ENCODE measurements at regions not wholly inside any gene's neighbourhood (a gene's known extent, or its start where the extent isn't known, plus 50 kb on each side); places are given as distances from the start of the nearest gene placed in this dataset.

- no peak for TF ChIP-seq CTCF (IDR thresholded peaks at IDR 0.05; ENCODE audit: insufficient read depth, low read depth, low read length)
- Histone ChIP-seq H3K36me3 (ENCODE audit: control insufficient read depth, insufficient read depth, low read length) (no peaks in the 10 kb centered on the region), H3K27me3 (ENCODE audit: control insufficient read depth, insufficient read depth, low read length) (no peaks in the 10 kb centered on the region), H3K4me3 (ENCODE audit: low read depth, low read length) (no peak overlapping the region)
- no peak for DNase-seq (ENCODE audit: low read depth)
- POLR2A ChIA-PET = no interaction called here
- CTCF ChIA-PET = no interaction called here
Observed at GRCh38 chr5:90142541-90142940, 267.0 kb downstream of the CETN3 start.

- Histone ChIP-seq H3K27me3 (ENCODE audit: control insufficient read depth, insufficient read depth, low read length) (no peaks in the 10 kb centered on the region), H3K36me3 (ENCODE audit: control insufficient read depth, insufficient read depth, low read length) (no peaks in the 10 kb centered on the region), H3K4me3 (ENCODE audit: low read depth, low read length) (no peak overlapping the region)
- ChIA-PET POLR2A (no interaction called here), CTCF (no interaction called here)
- DNase-seq (ENCODE audit: low read depth) = no peak
- TF ChIP-seq CTCF (IDR thresholded peaks at IDR 0.05; ENCODE audit: insufficient read depth, low read depth, low read length) = no peak
Observed at GRCh38 chr5:90141984-90142383, 267.6 kb downstream of the CETN3 start.

- ChIA-PET CTCF (no interaction called here), POLR2A (no interaction called here)
- Histone ChIP-seq H3K4me3 (ENCODE audit: low read depth, low read length) (no peak overlapping the region), H3K36me3 (ENCODE audit: control insufficient read depth, insufficient read depth, low read length) (no peaks in the 10 kb centered on the region), H3K27me3 (ENCODE audit: control insufficient read depth, insufficient read depth, low read length) (no peaks in the 10 kb centered on the region)
- DNase-seq (ENCODE audit: low read depth) = no peak
- no peak for TF ChIP-seq CTCF (IDR thresholded peaks at IDR 0.05; ENCODE audit: insufficient read depth, low read depth, low read length)
Observed at GRCh38 chr5:90136952-90137528, 272.5 kb downstream of the CETN3 start.

- CTCF ChIA-PET = no interaction called here
- no peaks in the 10 kb centered on the region for H3K36me3 ChIP-seq (ENCODE audit: control insufficient read depth, insufficient read depth, low read length)
- DNase-seq (ENCODE audit: low read depth) = no peak
- no peaks in the 10 kb centered on the region for H3K27me3 ChIP-seq (ENCODE audit: control insufficient read depth, insufficient read depth, low read length)
- TF ChIP-seq CTCF (IDR thresholded peaks at IDR 0.05; ENCODE audit: insufficient read depth, low read depth, low read length) = no peak
- POLR2A ChIA-PET = no interaction called here
- no peak overlapping the region for H3K4me3 ChIP-seq (ENCODE audit: low read depth, low read length)
Observed at GRCh38 chr5:90135779-90136378, 273.7 kb downstream of the CETN3 start.

- CTCF ChIA-PET = no interaction called here
- no peaks in the 10 kb centered on the region for H3K36me3 ChIP-seq (ENCODE audit: control insufficient read depth, insufficient read depth, low read length)
- no peak overlapping the region for H3K4me3 ChIP-seq (ENCODE audit: low read depth, low read length)
- TF ChIP-seq CTCF (IDR thresholded peaks at IDR 0.05; ENCODE audit: insufficient read depth, low read depth, low read length) = no peak
- H3K27me3 ChIP-seq (ENCODE audit: control insufficient read depth, insufficient read depth, low read length) = no peaks in the 10 kb centered on the region
- POLR2A ChIA-PET = no interaction called here
- DNase-seq (ENCODE audit: low read depth) = no peak
Observed at GRCh38 chr5:90134892-90135291, 274.7 kb downstream of the CETN3 start.

All from BJ (cell line).